ENCODE measurements at regions not wholly inside any gene's neighbourhood (a gene's known extent, or its start where the extent isn't known, plus 50 kb on each side); places are given as distances from the start of the nearest gene placed in this dataset.

GRCh38 chr10:88219753-88220152 is 356.3 kb downstream of the PTEN start:
- Mint-ChIP-seq H3K9me3 (no peaks in the 10 kb centered on the region), H3K27me3 (no peaks in the 10 kb centered on the region), H3K4me3 (no peak overlapping the region), H3K27ac (ENCODE audit: low read depth) (no peak overlapping the region), H3K4me1 (no peaks in the 10 kb centered on the region), H3K36me3 (ENCODE audit: insufficient read depth) (peaks cover 1% of the 10 kb centered on the region)
- no peak for DNase-seq (ENCODE audit: low spot score in 2 of 2)
- ATAC-seq (replicated peaks; ENCODE audit: extremely low read depth, poor library complexity, severe bottlenecking), result no peak

- peaks cover 1% of the 10 kb centered on the region for H3K36me3 Mint-ChIP-seq (ENCODE audit: insufficient read depth)
- no peaks in the 10 kb centered on the region for H3K9me3 Mint-ChIP-seq
- no peak for ATAC-seq (replicated peaks; ENCODE audit: extremely low read depth, poor library complexity, severe bottlenecking)
- no peaks in the 10 kb centered on the region for H3K4me1 Mint-ChIP-seq
- H3K27me3 Mint-ChIP-seq, result no peaks in the 10 kb centered on the region
- no peak overlapping the region for H3K4me3 Mint-ChIP-seq
- no peak for DNase-seq (ENCODE audit: low spot score in 2 of 2)
- H3K27ac Mint-ChIP-seq (ENCODE audit: low read depth), result no peak overlapping the region
Measured at GRCh38 chr10:88221010-88221973, 357.9 kb downstream of the PTEN start.

DNA sequence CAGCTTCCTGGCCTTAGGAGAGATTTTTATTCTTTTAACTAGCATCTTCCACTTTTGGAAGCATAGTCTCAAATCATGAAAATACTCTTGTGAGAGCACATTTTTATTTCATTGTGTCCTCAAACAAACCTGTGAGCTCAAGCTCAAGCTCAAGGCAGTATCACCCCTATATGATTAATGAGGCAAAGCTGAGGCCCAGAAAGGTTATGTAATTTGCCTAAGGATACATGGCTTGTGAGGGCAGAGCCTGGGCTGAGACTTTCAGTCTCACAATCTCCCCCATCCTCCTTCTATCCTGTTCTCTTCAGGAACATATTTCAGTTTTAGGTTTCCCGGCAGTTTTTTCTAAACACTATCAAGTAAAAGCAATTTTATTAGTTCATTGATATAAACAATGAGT is 359.5 kb downstream of the PTEN start:
- no peak overlapping the region for H3K4me3 Mint-ChIP-seq

More for the DNA sequence above, 359.5 kb downstream of the PTEN start:
- no peaks in the 10 kb centered on the region for H3K9me3 Mint-ChIP-seq
- no peaks in the 10 kb centered on the region for H3K4me1 Mint-ChIP-seq
- H3K27ac Mint-ChIP-seq (ENCODE audit: low read depth), result no peak overlapping the region
- H3K36me3 Mint-ChIP-seq (ENCODE audit: insufficient read depth), result peaks cover 1% of the 10 kb centered on the region
- no peaks in the 10 kb centered on the region for H3K27me3 Mint-ChIP-seq
- DNase-seq (ENCODE audit: low spot score in 2 of 2), result no peak
- ATAC-seq (replicated peaks; ENCODE audit: extremely low read depth, poor library complexity, severe bottlenecking), result no peak
